ENCODE measurements at regions not wholly inside any gene's neighbourhood (a gene's known extent, or its start where the extent isn't known, plus 50 kb on each side); places are given as distances from the start of the nearest gene placed in this dataset.

GRCh38 chr6:167711768-167712730 is 114.7 kb upstream of the AFDN start:
- ChIA-PET POLR2A (no interaction called here), CTCF (interaction anchor here (1.1 kb wide), 1 partner anchor 30 kb away, joined by 3 read pairs; no protein-coding TSS in a partner anchor)

GRCh38 chr6:167712731-167713475 is 113.8 kb upstream of the AFDN start:
- CTCF ChIA-PET: interaction anchor here (0.7 kb wide), 1 partner anchor 8 kb away, joined by 4 read pairs; no protein-coding TSS in a partner anchor
- H3K4me1 ChIP-seq (ENCODE audit: control insufficient read depth, insufficient read depth, low read length): no peaks in the 10 kb centered on the region

More at GRCh38 chr6:167711768-167712730, 114.7 kb upstream of the AFDN start:
- Histone ChIP-seq H3K27ac (ENCODE audit: extremely low read depth, low read depth, low read length) (no peak overlapping the region), H3K36me3 (ENCODE audit: control insufficient read depth in 2 of 2, insufficient read depth in 1 of 2, low read length in 2 of 2) (no peaks in the 10 kb centered on the region), H3K9me3 (ENCODE audit: control insufficient read depth, insufficient read depth, low read depth, low read length) (no peaks in the 10 kb centered on the region), H3K4me1 (ENCODE audit: control insufficient read depth, insufficient read depth, low read length) (no peaks in the 10 kb centered on the region), H3K4me3 (ENCODE audit: low read depth, low read length) (no peak overlapping the region)
- TF ChIP-seq SP2 (tag by site-specific recombination; IDR thresholded peaks at IDR 0.05) (no peak), ZNF610 (tag by site-specific recombination; IDR thresholded peaks at IDR 0.05; ENCODE audit: borderline replicate concordance) (no peak), GLIS1 (tag by site-specific recombination; IDR thresholded peaks at IDR 0.05) (no peak), ZXDB (tag by site-specific recombination; IDR thresholded peaks at IDR 0.05) (no peak), MZF1 (tag by site-specific recombination; IDR thresholded peaks at IDR 0.05; ENCODE audit: borderline replicate concordance) (no peak), ZNF521 (tag by site-specific recombination; IDR thresholded peaks at IDR 0.05) (no peak), YY1 (tag by site-specific recombination; IDR thresholded peaks at IDR 0.05) (no peak), ZNF670 (tag by site-specific recombination; IDR thresholded peaks at IDR 0.05; ENCODE audit: low read depth) (no peak), ZNF391 (tag by site-specific recombination; IDR thresholded peaks at IDR 0.05; ENCODE audit: borderline replicate concordance, low read depth) (no peak), ZNF785 (tag by site-specific recombination; IDR thresholded peaks at IDR 0.05) (no peak), GFI1B (tag by site-specific recombination; IDR thresholded peaks at IDR 0.05) (no peak)

GRCh38 chr6:167714152-167714551 is 112.6 kb upstream of the AFDN start:
- H3K4me1 ChIP-seq (ENCODE audit: control insufficient read depth, insufficient read depth, low read length): no peaks in the 10 kb centered on the region
- ChIA-PET POLR2A (no interaction called here), CTCF (interaction anchor here (0.6 kb wide), 1 partner anchor 15 kb away, joined by 3 read pairs; no protein-coding TSS in a partner anchor)
- no peak overlapping the region for H3K4me3 ChIP-seq (ENCODE audit: low read depth, low read length)
- H3K27ac ChIP-seq (ENCODE audit: extremely low read depth, low read depth, low read length): no peak overlapping the region
- no peaks in the 10 kb centered on the region for H3K36me3 ChIP-seq (ENCODE audit: control insufficient read depth in 2 of 2, insufficient read depth in 1 of 2, low read length in 2 of 2)
- no peaks in the 10 kb centered on the region for H3K9me3 ChIP-seq (ENCODE audit: control insufficient read depth, insufficient read depth, low read depth, low read length)
- TF ChIP-seq SP2 (tag by site-specific recombination; IDR thresholded peaks at IDR 0.05) (no peak), ZNF580 (tag by site-specific recombination; IDR thresholded peaks at IDR 0.05) (no peak), ZNF169 (tag by site-specific recombination; IDR thresholded peaks at IDR 0.05) (no peak), ZNF202 (tag by site-specific recombination; IDR thresholded peaks at IDR 0.05; ENCODE audit: borderline replicate concordance) (no peak), ZNF701 (tag by site-specific recombination; IDR thresholded peaks at IDR 0.05) (no peak), TCF7L2 (IDR thresholded peaks at IDR 0.05; ENCODE audit: borderline replicate concordance, low read depth, low read length) (no peak), ATF2 (tag by site-specific recombination; IDR thresholded peaks at IDR 0.05; ENCODE audit: low read depth) (no peak), ZNF16 (tag by site-specific recombination; IDR thresholded peaks at IDR 0.05; ENCODE audit: low read depth) (no peak), ZNF114 (tag by site-specific recombination; IDR thresholded peaks at IDR 0.05) (no peak), BCL6B (tag by site-specific recombination; IDR thresholded peaks at IDR 0.05) (no peak)

More at GRCh38 chr6:167712731-167713475, 113.8 kb upstream of the AFDN start:
- Histone ChIP-seq H3K4me3 (ENCODE audit: low read depth, low read length) (no peak overlapping the region), H3K9me3 (ENCODE audit: control insufficient read depth, insufficient read depth, low read depth, low read length) (no peaks in the 10 kb centered on the region), H3K36me3 (ENCODE audit: control insufficient read depth in 2 of 2, insufficient read depth in 1 of 2, low read length in 2 of 2) (no peaks in the 10 kb centered on the region), H3K27ac (ENCODE audit: extremely low read depth, low read depth, low read length) (no peak overlapping the region)
- POLR2A ChIA-PET: no interaction called here
- TF ChIP-seq OSR2 (tag by site-specific recombination; IDR thresholded peaks at IDR 0.05) (no peak), ZBTB26 (tag by site-specific recombination; optimal IDR thresholded peaks at IDR 0.05) (no peak), ZNF341 (tag by site-specific recombination; IDR thresholded peaks at IDR 0.05; ENCODE audit: low read depth) (no peak), ZNF707 (tag by site-specific recombination; IDR thresholded peaks at IDR 0.05) (no peak), RBAK (tag by site-specific recombination; IDR thresholded peaks at IDR 0.05) (no peak), ZFP3 (tag by site-specific recombination; IDR thresholded peaks at IDR 0.05; ENCODE audit: low read depth) (no peak), HOXD13 (CRISPR knock-in tag; IDR thresholded peaks at IDR 0.05; ENCODE audit: borderline replicate concordance) (no peak), ZNF626 (tag by site-specific recombination; IDR thresholded peaks at IDR 0.05) (no peak), ZNF623 (tag by site-specific recombination; IDR thresholded peaks at IDR 0.05) (no peak)
